Nephron (organoid): ENCODE measurements at regions not wholly inside any gene's neighbourhood (a gene's known extent, or its start where the extent isn't known, plus 50 kb on each side); places are given as distances from the start of the nearest gene placed in this dataset.

ENCODE experiments used
- H3K27ac Mint-ChIP-seq, 3 experiments: 2 replicates each; pipeline ENCODE4 v1.8.0; 2020; ENCODE audit warnings: mixed read lengths in 3 of 3, mild to moderate bottlenecking in 2 of 3, moderate library complexity in 1 of 3
- H3K27me3 Mint-ChIP-seq: 2 replicates; pipeline ENCODE4 v1.8.0; 2021; ENCODE audit warnings: low read depth, mild to moderate bottlenecking, moderate library complexity, mixed read lengths
- H3K36me3 Mint-ChIP-seq: 2 replicates; pipeline ENCODE4 v1.8.0; 2020; ENCODE audit warnings: low read depth, mixed read lengths
- H3K4me1 Mint-ChIP-seq: 2 replicates; pipeline ENCODE4 v1.8.0; 2020; ENCODE audit warnings: mixed read lengths
- H3K4me3 Mint-ChIP-seq, 3 experiments: 2 replicates each; pipeline ENCODE4 v1.8.0; 2020; ENCODE audit warnings: mild to moderate bottlenecking in 3 of 3, mixed read lengths in 3 of 3, moderate library complexity in 2 of 3
- H3K9me3 Mint-ChIP-seq: 2 replicates; pipeline ENCODE4 v1.8.0; 2020; ENCODE audit warnings: mixed read lengths
- TF ChIP-seq, protein P1 (sequence below), 3 experiments: fragments of 200-600 bp; sonication (generic); IDR thresholded peaks; one replicate each; pipeline ENCODE4 v1.5.0; 2021; ENCODE audit warnings: antibody characterized with exemption in 3 of 3; ENCODE audit not compliant: unreplicated experiment in 3 of 3

DNA sequence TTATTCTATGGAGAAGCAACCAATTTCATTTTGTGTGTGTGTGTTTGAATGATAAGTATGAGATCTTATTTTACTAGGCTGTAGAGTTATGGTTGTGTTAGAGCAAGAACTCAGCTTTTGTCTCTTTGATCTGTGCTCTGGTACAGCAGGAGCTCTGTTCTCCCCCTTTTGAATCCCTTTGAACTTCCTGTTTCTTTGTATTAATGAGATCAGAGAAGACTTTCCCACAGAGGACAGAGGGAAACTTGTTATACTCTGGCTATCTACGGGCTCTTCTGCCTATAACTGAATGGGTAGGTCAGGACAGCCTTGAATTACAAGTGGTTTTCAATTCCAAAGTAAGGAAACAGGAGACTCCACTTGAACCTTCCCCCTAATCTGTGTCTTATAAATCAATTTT, 1015.0 kb upstream of the RAG2 start:
- H3K36me3 Mint-ChIP-seq: no peaks in the 10 kb centered on the region
- H3K4me3 Mint-ChIP-seq: no peak overlapping the region
- H3K27me3 Mint-ChIP-seq: no peaks in the 10 kb centered on the region
- TF ChIP-seq, protein P1, sequence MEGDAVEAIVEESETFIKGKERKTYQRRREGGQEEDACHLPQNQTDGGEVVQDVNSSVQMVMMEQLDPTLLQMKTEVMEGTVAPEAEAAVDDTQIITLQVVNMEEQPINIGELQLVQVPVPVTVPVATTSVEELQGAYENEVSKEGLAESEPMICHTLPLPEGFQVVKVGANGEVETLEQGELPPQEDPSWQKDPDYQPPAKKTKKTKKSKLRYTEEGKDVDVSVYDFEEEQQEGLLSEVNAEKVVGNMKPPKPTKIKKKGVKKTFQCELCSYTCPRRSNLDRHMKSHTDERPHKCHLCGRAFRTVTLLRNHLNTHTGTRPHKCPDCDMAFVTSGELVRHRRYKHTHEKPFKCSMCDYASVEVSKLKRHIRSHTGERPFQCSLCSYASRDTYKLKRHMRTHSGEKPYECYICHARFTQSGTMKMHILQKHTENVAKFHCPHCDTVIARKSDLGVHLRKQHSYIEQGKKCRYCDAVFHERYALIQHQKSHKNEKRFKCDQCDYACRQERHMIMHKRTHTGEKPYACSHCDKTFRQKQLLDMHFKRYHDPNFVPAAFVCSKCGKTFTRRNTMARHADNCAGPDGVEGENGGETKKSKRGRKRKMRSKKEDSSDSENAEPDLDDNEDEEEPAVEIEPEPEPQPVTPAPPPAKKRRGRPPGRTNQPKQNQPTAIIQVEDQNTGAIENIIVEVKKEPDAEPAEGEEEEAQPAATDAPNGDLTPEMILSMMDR (IDR thresholded peaks at IDR 0.05; ENCODE audit: unreplicated experiment in 3 of 3): no peak
- peak overlapping the region in 1 of 3 experiments; percentile 22 for H3K27ac Mint-ChIP-seq
- peaks cover 5% of the 10 kb centered on the region for H3K9me3 Mint-ChIP-seq
- H3K4me1 Mint-ChIP-seq: no peaks in the 10 kb centered on the region

DNA sequence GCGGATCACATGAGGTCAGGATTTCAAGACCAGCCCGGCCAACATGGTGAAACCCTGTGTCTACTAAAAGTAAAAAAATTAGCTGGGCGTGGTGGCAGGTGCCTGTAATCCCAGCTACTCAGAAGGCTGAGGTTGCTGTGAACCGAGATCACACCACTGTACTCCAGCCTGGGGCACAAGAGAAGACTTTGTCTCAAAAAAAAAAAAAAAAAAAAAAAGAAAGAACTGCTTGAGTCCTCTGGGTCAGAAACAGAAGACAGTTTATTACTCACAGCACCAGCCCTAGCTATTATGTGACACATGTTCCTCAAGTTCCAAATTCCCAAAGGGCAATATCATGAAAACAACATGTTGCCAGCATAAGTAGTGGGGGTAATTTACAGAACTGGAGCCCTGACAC, 1014.1 kb upstream of the RAG2 start:
- Mint-ChIP-seq H3K4me1 (no peaks in the 10 kb centered on the region), H3K27ac (no peak overlapping the region), H3K27me3 (no peaks in the 10 kb centered on the region), H3K9me3 (peaks cover 2% of the 10 kb centered on the region), H3K4me3 (no peak overlapping the region), H3K36me3 (no peaks in the 10 kb centered on the region)
- TF ChIP-seq, protein P1 (IDR thresholded peaks at IDR 0.05; ENCODE audit: unreplicated experiment in 3 of 3): no peak

DNA sequence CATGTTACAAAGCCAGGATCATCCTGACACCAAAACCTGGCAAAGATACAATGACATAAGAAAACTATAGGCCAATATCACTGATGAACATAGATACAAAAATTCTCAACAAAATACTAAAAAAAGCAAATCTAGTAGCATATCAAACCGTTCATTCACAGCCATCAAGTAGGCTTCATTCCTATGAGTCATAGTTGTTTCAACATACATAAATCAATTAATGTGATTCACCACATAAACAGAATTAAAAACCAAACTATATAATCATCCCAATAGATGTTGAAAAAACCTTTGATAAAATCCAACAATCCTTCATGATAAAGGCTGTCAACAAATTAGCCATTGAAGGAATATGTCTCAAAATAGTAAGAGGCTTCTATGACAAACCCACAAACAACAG, 1007.2 kb upstream of the RAG2 start:
- Mint-ChIP-seq H3K36me3 (no peaks in the 10 kb centered on the region), H3K4me3 (no peak overlapping the region), H3K4me1 (no peaks in the 10 kb centered on the region), H3K27ac (no peak overlapping the region), H3K9me3 (peaks cover 26% of the 10 kb centered on the region), H3K27me3 (no peaks in the 10 kb centered on the region)
- TF ChIP-seq, protein P1 (IDR thresholded peaks at IDR 0.05; ENCODE audit: unreplicated experiment in 3 of 3): no peak

DNA sequence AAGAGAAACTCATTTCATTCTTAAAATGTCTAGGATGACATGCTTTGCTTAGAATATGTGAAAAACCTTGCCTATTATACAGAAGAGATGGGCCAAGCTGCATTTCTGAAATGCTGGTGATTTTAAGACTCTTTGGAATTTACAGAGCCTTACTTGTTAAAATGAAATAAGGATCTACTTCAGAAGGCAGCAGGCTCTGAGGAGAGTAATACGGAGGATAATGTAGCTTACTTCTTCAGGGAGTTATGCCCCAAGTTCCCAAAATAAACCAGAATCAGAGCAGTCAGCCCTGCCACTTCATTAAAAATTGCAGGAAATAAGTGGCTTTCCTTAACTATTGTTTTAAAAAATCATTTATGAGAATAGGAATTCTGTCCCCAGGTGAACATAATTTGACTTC, 1000.3 kb upstream of the RAG2 start:
- no peaks in the 10 kb centered on the region for H3K36me3 Mint-ChIP-seq
- H3K9me3 Mint-ChIP-seq: peaks cover 14% of the 10 kb centered on the region
- no peak overlapping the region for H3K4me3 Mint-ChIP-seq
- no peaks in the 10 kb centered on the region for H3K4me1 Mint-ChIP-seq
- H3K27me3 Mint-ChIP-seq: no peaks in the 10 kb centered on the region
- TF ChIP-seq, protein P1 (IDR thresholded peaks at IDR 0.05; ENCODE audit: unreplicated experiment in 3 of 3): no peak
- H3K27ac Mint-ChIP-seq: no peak overlapping the region

DNA sequence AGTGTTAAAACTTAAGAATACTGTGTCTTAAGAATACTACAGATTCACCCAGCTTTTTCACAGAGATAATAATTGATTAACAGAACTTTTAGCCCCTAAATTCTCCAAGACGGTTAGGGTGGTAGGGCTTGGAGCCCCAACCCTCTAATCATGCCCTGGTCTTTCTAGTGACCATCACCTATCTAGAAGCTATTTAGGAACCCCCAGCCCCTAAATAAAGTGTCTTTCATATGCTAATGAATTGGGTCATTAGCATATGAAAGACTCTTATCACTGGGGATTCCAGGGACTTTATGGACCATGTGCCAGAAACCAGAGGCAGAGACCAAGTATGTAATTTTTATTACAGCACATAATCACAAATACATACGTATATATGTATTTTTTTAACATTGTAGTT, 999.7 kb upstream of the RAG2 start:
- H3K4me3 Mint-ChIP-seq: no peak overlapping the region
- peaks cover 8% of the 10 kb centered on the region for H3K9me3 Mint-ChIP-seq
- TF ChIP-seq, protein P1 (IDR thresholded peaks at IDR 0.05; ENCODE audit: unreplicated experiment in 3 of 3): no peak
- H3K27ac Mint-ChIP-seq: no peak overlapping the region
- H3K4me1 Mint-ChIP-seq: no peaks in the 10 kb centered on the region
- no peaks in the 10 kb centered on the region for H3K36me3 Mint-ChIP-seq
- H3K27me3 Mint-ChIP-seq: no peaks in the 10 kb centered on the region

DNA sequence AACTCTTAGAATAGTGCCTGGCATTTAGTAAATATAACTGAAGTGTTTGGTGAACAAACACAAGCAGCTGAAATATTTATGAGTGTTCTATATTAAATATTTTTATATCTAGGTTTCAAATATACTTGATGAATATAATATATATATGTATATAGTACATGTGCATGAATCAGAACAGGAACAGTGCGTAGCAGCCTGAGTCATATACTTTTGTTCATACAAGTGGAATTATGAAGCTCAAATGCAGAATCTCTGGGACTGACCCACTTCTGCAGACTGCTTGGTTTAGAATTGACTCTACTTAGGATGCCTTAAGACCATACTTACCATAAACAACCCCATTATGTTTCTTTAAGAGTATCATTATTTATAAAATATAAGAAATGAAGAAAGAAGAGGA, 997.8 kb upstream of the RAG2 start:
- TF ChIP-seq, protein P1 (IDR thresholded peaks at IDR 0.05; ENCODE audit: unreplicated experiment in 3 of 3): no peak
- H3K4me3 Mint-ChIP-seq: no peak overlapping the region
- no peaks in the 10 kb centered on the region for H3K27me3 Mint-ChIP-seq
- no peaks in the 10 kb centered on the region for H3K9me3 Mint-ChIP-seq
- H3K36me3 Mint-ChIP-seq: no peaks in the 10 kb centered on the region
- no peaks in the 10 kb centered on the region for H3K4me1 Mint-ChIP-seq
- H3K27ac Mint-ChIP-seq: no peak overlapping the region
